ENCODE measurements at regions not wholly inside any gene's neighbourhood (a gene's known extent, or its start where the extent isn't known, plus 50 kb on each side); places are given as distances from the start of the nearest gene placed in this dataset.

DNA sequence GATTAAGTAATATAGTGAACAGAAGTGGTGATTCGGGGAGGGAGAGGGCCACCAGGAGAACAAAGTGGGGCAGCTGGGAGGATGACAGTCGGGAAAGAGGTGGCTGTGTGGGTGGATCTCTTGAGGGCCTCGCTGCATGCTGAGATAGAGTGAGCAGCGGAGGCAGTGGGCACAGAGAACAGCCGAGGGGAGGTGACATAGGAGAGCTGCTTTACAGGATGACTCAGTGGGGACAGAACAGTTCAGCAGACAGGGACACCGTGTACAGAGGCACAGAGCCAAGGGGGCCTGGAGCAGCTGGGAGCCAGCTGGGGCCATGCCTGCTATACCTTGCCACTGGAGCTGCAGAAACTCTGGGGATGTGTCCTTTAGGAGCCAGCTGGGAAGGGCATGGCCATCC, 273.9 kb downstream of the GADD45G start:
- TF ChIP-seq, protein P1, sequence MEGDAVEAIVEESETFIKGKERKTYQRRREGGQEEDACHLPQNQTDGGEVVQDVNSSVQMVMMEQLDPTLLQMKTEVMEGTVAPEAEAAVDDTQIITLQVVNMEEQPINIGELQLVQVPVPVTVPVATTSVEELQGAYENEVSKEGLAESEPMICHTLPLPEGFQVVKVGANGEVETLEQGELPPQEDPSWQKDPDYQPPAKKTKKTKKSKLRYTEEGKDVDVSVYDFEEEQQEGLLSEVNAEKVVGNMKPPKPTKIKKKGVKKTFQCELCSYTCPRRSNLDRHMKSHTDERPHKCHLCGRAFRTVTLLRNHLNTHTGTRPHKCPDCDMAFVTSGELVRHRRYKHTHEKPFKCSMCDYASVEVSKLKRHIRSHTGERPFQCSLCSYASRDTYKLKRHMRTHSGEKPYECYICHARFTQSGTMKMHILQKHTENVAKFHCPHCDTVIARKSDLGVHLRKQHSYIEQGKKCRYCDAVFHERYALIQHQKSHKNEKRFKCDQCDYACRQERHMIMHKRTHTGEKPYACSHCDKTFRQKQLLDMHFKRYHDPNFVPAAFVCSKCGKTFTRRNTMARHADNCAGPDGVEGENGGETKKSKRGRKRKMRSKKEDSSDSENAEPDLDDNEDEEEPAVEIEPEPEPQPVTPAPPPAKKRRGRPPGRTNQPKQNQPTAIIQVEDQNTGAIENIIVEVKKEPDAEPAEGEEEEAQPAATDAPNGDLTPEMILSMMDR (IDR thresholded peaks at IDR 0.05; ENCODE audit: low read length) = no peak
- TF ChIP-seq EZH2 (IDR thresholded peaks at IDR 0.05; ENCODE audit: borderline replicate concordance, low read length) = no peak

Measured in OCI-LY1 (cell line).